ENCODE measurements at regions not wholly inside any gene's neighbourhood (a gene's known extent, or its start where the extent isn't known, plus 50 kb on each side); places are given as distances from the start of the nearest gene placed in this dataset.

GRCh38 chr21:17889171-17889570, 70.0 kb upstream of the C21orf91 start:
- TF ChIP-seq CTCF (IDR thresholded peaks at IDR 0.05) (no peak), ZFX (IDR thresholded peaks at IDR 0.05; ENCODE audit: borderline replicate concordance) (no peak)
- no peak overlapping the region for H3K27ac ChIP-seq

GRCh38 chr21:17869115-17869514, 50.0 kb upstream of the C21orf91 start:
- TF ChIP-seq ZFX (IDR thresholded peaks at IDR 0.05; ENCODE audit: borderline replicate concordance) (no peak), CTCF (IDR thresholded peaks at IDR 0.05) (no peak)
- H3K27ac ChIP-seq, result no peak overlapping the region
